Femur (tissue), 1 donor: ENCODE measurements at regions not wholly inside any gene's neighbourhood (a gene's known extent, or its start where the extent isn't known, plus 50 kb on each side); places are given as distances from the start of the nearest gene placed in this dataset.

Experiments
- DNase-seq: peaks from one replicate; pipeline ENCODE4 v3.0.0-alpha.2; 2017

DNA sequence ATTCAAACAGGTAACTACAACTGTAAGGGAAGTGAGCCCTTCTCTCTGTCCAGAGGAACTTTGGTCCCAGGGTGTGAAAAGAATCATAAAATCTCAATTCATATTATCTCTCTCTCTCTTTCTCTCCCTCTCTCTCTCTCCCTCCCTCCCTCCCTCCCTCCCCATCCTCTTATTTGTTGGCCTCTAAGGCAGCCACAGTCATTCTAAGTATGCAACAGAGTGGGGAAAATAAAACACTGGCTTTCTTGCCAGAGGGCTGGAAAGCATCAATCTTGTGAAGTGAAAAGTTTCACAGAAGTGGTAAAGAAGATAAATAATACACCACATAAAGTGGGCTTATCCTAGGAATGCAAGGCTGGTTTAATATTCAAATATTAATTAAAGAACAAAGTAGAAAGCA, 95.6 kb upstream of the KCNH7 start:
- no peak for DNase-seq

DNA sequence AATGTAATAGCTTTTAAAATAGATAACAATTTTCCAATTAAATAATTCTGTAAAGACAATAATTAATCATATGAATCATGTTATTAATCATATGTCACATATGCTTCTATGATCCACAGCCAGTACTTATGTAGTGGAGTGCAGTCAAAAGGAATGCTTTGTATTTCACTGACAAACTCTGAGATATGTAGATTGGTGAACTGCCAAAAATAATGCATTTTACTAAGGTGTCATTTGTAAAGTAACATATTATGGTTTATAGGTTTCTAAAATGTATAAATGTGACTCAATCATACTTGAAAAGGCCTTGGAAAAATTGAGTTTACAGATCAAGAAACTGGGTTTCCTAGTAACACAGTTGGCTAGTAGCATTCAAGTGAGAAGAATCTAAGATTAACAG, 93.8 kb upstream of the KCNH7 start:
- DNase-seq, result no peak

DNA sequence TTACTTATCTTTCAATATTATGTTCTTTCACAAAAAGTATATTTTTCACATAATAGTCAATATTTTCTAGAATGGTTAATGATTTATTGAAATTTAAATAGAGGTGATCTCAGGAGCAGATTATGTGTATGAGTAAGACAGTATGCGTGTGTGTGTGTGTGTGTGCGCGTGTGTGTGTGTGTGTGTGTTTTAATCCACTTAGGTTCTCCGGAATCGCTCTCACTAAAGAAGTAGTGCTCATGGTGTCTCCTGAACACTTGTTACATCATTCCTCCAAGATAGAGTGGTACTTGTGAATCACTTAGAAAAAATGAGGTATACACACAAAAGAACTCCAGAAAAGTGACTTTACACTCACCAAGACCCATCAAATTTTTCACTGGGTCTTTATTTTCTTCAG, 91.0 kb upstream of the KCNH7 start:
- no peak for DNase-seq

DNA sequence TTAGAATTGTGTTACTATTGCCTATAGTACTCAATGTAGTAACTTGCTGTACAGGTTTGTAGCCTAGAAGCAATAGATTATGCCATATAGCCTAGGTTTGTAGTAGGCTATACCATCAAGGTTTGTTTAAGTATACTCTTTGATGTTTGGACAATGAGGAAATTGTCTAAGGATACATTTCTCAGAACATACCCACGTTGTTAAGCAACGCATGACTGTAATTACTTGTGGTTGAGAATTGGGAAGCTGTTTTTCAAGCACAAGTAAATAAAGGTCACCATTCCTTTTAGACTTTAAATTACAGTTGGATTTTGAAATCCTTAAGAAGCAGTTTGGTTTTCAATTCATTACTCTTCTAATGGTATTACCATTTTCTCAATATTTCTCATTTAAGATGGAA, 89.8 kb upstream of the KCNH7 start:
- no peak for DNase-seq

DNA sequence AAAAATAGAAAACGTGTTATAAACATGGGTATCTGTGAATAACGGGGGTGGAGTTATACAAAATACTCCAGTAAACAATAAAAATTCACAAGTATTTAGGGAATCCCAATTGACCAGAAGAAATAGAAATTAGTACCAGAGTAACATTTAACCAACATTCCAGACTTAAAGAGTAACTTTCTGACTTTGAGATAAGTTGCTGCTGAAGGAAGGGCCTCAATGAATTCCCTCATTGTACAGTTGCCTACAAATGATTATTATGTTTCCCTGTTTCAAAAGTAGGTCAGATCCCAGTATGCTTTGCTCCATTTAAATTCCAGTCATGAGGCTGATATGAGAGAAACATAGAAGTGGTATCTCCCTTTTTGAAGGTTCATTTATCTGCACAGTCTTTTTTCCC, 88.3 kb upstream of the KCNH7 start:
- no peak for DNase-seq

DNA sequence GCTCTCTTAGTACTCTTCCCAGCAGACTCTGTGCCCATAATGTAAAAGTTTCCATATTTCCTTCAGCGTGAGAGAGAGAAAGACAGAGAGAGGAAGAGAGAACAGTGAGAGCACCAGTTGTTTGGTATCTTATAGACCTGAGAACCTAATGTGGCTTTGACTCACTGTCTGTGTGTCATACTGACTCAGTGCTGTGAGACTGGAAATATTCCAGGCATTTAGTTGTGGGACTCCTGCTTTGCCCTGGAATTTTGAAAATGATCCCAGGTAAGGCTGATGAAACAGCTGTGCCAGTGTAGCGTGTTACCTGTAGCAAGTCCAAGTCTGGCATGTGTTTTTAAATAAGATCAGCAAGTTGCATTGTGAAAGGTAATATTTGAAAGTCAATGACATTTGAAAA, 87.9 kb upstream of the KCNH7 start:
- no peak for DNase-seq

DNA sequence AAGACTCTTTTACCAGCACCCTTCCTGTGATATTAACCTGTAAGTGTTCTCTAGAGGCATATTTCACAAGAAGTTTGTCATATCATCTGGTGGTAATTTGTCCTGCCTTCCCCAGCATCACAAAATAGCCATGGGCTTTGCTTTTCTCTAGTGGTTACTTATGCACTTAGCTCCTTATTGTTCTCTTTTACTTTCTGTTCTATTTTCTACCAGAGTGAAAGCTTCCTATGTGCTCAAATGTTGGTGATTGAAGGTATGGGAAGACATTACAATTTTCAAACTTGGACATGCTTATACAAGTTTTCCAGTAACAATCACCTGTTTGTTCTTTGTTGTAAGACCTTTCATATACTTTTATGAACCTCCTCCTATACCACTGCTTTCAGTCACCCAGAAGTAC, 87.0 kb upstream of the KCNH7 start:
- DNase-seq, result no peak

DNA sequence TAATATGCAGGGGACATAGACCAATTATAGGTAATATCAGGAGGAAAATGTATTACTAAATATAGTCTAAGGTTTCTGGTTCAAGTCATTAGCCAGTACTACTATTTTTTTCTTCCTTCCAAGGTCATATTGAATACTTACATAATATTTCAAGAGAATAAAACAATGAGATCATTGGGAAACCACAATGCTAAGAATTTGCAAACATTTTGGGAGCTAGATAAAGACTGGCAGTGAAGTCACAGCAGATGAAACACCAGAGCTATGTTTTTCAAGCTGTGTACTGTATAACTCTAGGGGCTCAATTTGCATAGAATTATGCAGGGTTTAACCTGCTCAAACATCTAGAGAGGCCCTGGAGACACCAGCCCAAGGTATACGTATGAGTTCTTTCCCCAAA, 80.5 kb upstream of the KCNH7 start:
- no peak for DNase-seq

DNA sequence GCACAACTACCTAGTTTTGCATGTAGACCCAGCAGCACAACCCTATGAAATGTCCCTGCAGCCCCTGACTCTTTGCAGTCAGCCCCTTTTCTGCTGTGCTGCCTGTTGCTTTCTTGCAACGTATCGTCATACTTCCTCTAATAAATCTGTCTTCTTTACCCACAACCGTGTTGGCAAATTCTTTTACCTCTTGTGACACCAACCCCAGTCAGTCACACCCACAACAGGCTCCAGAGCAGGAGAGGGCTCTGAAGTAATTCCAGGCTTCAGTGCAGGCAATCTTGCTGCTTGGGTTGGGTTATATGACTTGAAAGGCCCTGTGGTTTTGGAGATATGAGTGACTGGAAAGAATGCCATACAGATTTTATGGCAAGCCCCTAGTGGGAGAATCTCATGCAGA, 79.1 kb upstream of the KCNH7 start:
- peak; percentile 23 for DNase-seq

DNA sequence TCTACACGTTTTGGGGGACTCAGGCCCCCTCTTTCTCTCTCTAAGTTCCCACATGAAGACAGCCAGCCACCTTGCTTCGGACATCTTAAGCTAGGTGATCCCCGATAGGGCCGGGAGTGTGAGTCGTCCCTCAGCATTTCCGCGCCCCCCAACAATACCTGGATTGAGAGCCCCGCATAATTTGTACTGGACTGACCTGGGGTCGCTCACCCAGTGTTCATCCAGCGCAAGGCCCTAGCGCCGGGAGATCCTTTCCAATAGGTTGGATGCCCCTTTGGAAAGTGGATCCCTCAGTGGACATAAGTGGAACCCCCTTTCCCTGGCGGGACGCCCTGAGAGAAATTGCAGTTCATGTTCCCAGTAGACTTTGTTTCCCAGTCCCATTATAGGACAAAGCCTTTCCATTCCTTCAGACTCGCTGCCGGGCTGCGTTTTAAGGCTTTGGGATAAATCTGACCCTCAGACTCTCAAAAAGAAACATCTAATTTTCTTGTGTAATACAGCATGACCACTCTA, 77.8 kb upstream of the KCNH7 start:
- no peak for DNase-seq

DNA sequence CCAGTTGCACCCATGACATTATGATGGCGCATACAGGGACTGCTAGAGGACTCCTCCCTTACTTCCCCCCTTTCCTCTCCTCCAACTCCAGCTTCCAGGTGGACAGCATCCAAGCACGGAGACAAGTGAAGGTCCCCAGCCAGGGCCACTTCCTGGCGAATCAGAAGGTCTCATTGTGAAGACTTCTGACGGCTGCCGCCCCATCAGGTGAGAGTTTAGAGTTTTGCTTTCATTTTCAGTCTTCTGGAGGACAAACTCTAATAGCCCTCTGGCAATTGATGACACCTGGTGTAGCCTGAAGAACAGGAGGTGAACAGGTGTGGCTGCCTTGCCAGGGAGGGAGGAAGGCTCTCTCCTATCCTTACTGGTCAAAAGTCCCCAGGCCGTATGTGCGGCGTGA, 77.3 kb upstream of the KCNH7 start:
- DNase-seq, result no peak

DNA sequence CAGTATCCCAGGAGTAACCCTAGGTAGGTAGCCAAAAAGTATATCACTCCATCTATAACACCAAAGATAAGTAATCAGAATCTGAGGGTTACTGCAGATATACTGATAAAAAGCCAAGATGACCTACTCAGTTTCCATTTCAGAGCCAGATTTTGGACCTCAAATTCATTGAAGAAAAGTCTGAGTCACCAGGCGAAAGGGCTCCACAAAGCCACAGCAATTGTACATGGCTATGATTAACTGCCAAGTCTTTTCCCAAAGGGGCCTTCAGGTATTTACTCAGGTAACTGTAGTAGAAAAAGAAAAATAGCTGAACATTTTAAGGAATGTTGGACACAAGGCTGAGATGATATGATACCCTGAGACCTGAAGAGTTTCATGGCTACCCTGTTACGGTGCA, 75.6 kb upstream of the KCNH7 start:
- no peak for DNase-seq

DNA sequence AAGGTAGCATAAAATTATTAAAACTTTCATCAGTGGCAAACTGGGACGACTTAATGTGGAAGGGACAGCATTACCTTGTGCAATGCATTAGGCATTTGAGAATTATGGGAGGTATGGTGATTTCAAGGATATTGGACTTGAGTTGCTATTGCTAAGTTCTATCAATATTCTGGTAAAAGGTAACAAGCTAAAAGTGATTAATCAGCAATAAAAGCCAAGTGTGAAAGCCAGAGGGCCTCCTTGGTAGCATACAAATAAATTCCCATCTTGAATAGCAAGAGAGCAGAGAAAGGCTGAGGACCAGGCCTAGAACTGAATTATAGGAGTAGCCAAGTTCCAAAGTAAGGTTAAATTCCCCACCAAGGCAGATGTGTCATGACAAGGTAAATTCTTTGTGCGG, 74.2 kb upstream of the KCNH7 start:
- DNase-seq, result no peak

DNA sequence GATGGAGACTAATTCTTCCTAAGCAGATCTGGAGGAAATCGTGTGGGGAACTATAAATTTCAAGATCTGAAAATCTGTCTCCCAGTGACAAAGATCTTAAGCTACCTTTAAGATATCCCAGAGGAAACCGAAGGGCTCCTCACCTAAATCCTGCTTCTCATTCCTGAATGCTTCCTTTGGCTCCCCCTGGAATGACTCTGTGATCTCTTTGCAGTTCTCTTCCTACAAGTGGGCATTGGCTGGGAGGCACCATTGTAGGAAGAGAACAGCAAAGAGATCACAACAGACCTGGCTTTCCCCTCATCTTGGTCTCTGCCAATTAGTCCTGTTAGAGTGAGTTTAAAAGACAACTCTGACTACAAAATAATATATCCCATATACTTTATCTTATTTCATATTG, 70.0 kb upstream of the KCNH7 start:
- DNase-seq, result no peak

DNA sequence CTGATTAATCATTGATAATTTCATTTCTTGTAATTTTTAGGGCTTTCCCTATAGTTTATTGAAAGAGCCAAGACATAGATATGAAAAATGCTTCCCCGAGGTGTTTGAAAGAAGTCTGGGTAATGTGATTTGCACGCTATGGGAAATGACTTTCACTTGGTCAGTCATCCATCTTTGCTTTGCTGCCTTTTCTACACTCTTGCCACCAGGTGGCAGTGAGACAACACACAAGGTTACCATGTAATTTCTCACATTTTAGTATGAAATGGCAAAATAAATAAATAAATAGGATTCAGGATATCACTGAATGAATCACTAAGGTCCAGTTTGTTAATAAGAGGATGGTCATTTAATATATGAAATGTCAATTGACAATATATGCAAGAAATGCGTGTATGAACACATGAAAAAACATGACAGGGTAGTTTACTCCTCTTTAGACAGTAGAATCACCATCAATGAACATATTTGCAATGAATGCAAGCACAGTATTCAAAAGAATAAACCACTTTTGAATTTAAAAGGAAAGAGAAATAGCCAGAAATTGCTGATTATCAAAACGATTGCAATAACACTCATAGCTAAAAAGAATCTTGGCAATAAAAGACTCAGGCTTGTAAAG, 52.2 kb upstream of the KCNH7 start:
- DNase-seq, result peak; percentile 21

DNA sequence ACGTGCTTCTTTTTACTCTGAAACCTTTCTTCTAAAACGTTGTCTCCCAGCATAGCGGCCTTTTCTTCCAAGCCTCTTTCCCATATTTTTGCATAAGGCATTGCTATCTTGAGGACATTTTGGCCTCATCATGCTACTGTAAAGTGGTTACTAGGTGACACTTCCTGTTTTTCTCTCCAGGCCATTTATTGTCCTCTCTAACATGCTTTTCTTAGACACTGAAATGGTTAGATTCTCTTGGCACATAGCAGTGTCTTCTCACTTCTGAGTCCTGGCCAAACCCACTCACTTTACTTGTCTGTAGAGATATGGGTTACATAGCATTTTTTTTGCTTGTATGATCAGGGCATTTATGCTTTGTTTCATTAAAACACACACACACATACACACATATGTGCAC, 50.1 kb upstream of the KCNH7 start:
- no peak for DNase-seq
